Hippocampal formation (tissue), 2 donors: ENCODE measurements at regions not wholly inside any gene's neighbourhood (a gene's known extent, or its start where the extent isn't known, plus 50 kb on each side); places are given as distances from the start of the nearest gene placed in this dataset.
A peak's percentile ranks its signal among the peaks of the same experiment; 100 is the strongest.

Source experiments
- DNase-seq, 2 donors: peaks; one replicate each; lab custom pipeline; 2025; lab: John Stamatoyannopoulos, UW

GRCh38 chr4:166491635-166492034 is 618.6 kb downstream of the TLL1 start:
- DNase-seq: no peak

GRCh38 chr4:166493924-166494345 is 620.9 kb downstream of the TLL1 start:
- no peak for DNase-seq

GRCh38 chr4:166498546-166498945 is 625.5 kb downstream of the TLL1 start:
- DNase-seq: peak in 1 of 2 donors; percentile 55

- DNase-seq: no peak
These were observed 626.8 kb downstream of the TLL1 start for GRCh38 chr4:166499820-166500219.

GRCh38 chr4:166501941-166502382 is 628.9 kb downstream of the TLL1 start:
- no peak for DNase-seq

GRCh38 chr4:166502660-166503059 is 629.6 kb downstream of the TLL1 start:
- DNase-seq: no peak

- DNase-seq: no peak
These were observed 633.0 kb downstream of the TLL1 start for GRCh38 chr4:166506051-166506450.

GRCh38 chr4:166512267-166512666 is 639.2 kb downstream of the TLL1 start:
- DNase-seq: no peak

- DNase-seq: no peak
These were observed 645.3 kb downstream of the TLL1 start for GRCh38 chr4:166518315-166518714.

GRCh38 chr4:166518776-166519175 is 645.7 kb downstream of the TLL1 start:
- DNase-seq: no peak

GRCh38 chr4:166519774-166520173 is 646.7 kb downstream of the TLL1 start:
- DNase-seq: no peak

- no peak for DNase-seq
These were observed 654.5 kb downstream of the TLL1 start for GRCh38 chr4:166527500-166527899.

- no peak for DNase-seq
These were observed 658.7 kb downstream of the TLL1 start for GRCh38 chr4:166531703-166532102.

- DNase-seq: no peak
These were observed 662.8 kb downstream of the TLL1 start for GRCh38 chr4:166535865-166536264.

- DNase-seq: no peak
These were observed 665.5 kb downstream of the TLL1 start for GRCh38 chr4:166538491-166539005.

GRCh38 chr4:166546009-166546408 is 673.0 kb downstream of the TLL1 start:
- DNase-seq: no peak

- DNase-seq: no peak
These were observed 656.7 kb downstream of the SPOCK3 start for GRCh38 chr4:166577639-166578038.

- no peak for DNase-seq
These were observed 648.8 kb downstream of the SPOCK3 start for GRCh38 chr4:166585491-166585890.

GRCh38 chr4:166594326-166594946 is 639.9 kb downstream of the SPOCK3 start:
- DNase-seq: peak in 1 of 2 donors; percentile 2

- DNase-seq: no peak
These were observed 634.0 kb downstream of the SPOCK3 start for GRCh38 chr4:166600264-166600663.

- DNase-seq: no peak
These were observed 632.2 kb downstream of the SPOCK3 start for GRCh38 chr4:166602068-166602467.

- DNase-seq: no peak
These were observed 611.8 kb downstream of the SPOCK3 start for GRCh38 chr4:166622425-166622977.

- no peak for DNase-seq
These were observed 609.2 kb downstream of the SPOCK3 start for GRCh38 chr4:166625018-166625637.
